BJ (cell line): ENCODE measurements at regions not wholly inside any gene's neighbourhood (a gene's known extent, or its start where the extent isn't known, plus 50 kb on each side); places are given as distances from the start of the nearest gene placed in this dataset.
"Not testable (repeated sequence)": the region's sequence is repeated elsewhere in the genome, so short reads cannot be mapped to it uniquely, and the experiment has no call there.

Experiments used
- CTCF ChIA-PET: fragments of 350-600 bp; formaldehyde crosslinking; extraction: SDS; loops from one replicate; lab custom pipeline; 2021; ENCODE audit warnings: antibody characterized with exemption, inconsistent platforms; lab: Yijun Ruan, JAX
- POLR2A ChIA-PET: fragments of 300-600 bp; sonication (Branson Sonifier 250); formaldehyde crosslinking; extraction: SDS; loops from one replicate; lab custom pipeline; 2021; ENCODE audit warnings: antibody characterized with exemption; lab: Charles Lee
- DNase-seq: peaks from one replicate; pipeline ENCODE4 v3.0.0-alpha.2; 2011; ENCODE audit warnings: low read depth
- H3K27me3 ChIP-seq: 2 replicates; pipeline ENCODE4 v1.6.0; 2011; ENCODE audit warnings: low read length; ENCODE audit not compliant: control insufficient read depth, insufficient read depth
- H3K36me3 ChIP-seq: 2 replicates; pipeline ENCODE4 v1.5.1; 2011; ENCODE audit warnings: low read length; ENCODE audit not compliant: control insufficient read depth, insufficient read depth
- H3K4me3 ChIP-seq: 2 replicates; pipeline ENCODE4 v1.5.1; 2011; ENCODE audit warnings: low read depth, mild to moderate bottlenecking, control low read depth, low read length
- TF ChIP-seq, protein P1 (sequence below): IDR thresholded peaks from 2 replicates; pipeline ENCODE4 v1.5.1; 2011; ENCODE audit warnings: low read depth, mild to moderate bottlenecking, control low read depth, inconsistent platforms, low read length, moderate library complexity; ENCODE audit not compliant: insufficient read depth

DNA sequence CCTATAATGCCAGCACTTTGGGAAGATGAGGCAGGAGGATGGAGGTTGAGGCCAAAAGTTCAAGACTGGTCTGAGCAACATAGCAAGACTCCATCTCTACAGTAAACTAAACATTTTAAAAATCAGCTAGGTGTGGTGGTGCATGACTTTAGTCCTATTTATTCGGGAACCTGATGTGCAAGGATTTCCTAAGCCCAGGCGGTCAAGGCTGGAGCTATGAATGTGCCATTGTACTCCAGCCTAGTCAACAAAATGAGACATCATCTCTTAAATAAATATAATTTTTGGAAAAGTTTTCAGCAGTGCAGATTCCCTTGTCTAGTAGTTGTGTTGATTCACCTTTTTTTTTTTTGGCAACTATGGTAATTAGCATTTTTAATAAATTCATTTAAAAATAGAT, 928.7 kb upstream of the PRKX start:
- Histone ChIP-seq H3K27me3 (no peaks in the 10 kb centered on the region), H3K36me3 (no peaks in the 10 kb centered on the region), H3K4me3 (no peak overlapping the region)
- ChIA-PET CTCF (no interaction called here), POLR2A (no interaction called here)
- TF ChIP-seq, protein P1, sequence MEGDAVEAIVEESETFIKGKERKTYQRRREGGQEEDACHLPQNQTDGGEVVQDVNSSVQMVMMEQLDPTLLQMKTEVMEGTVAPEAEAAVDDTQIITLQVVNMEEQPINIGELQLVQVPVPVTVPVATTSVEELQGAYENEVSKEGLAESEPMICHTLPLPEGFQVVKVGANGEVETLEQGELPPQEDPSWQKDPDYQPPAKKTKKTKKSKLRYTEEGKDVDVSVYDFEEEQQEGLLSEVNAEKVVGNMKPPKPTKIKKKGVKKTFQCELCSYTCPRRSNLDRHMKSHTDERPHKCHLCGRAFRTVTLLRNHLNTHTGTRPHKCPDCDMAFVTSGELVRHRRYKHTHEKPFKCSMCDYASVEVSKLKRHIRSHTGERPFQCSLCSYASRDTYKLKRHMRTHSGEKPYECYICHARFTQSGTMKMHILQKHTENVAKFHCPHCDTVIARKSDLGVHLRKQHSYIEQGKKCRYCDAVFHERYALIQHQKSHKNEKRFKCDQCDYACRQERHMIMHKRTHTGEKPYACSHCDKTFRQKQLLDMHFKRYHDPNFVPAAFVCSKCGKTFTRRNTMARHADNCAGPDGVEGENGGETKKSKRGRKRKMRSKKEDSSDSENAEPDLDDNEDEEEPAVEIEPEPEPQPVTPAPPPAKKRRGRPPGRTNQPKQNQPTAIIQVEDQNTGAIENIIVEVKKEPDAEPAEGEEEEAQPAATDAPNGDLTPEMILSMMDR, result no peak
- DNase-seq, result no peak

DNA sequence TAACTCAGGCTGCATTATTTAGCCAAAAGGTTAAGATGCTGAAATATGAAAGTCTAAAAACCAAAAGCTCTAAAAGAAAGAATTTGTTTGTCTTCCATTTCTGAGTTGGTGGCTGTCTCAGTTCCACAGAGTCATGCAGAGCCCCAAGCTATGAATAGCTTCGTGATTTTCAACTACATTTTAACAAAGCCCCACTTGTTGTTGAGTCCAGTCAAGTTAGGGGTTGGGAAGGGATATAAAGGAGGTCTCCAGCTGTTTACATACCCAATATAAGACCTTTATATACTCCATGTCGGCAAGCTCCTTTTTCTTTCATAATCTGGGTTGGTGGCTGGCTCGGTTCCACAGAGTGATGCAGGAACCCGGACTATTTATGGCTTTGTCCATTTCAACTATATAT, 924.6 kb upstream of the PRKX start:
- ChIA-PET CTCF (no interaction called here), POLR2A (no interaction called here)
- TF ChIP-seq, protein P1, result no peak

DNA sequence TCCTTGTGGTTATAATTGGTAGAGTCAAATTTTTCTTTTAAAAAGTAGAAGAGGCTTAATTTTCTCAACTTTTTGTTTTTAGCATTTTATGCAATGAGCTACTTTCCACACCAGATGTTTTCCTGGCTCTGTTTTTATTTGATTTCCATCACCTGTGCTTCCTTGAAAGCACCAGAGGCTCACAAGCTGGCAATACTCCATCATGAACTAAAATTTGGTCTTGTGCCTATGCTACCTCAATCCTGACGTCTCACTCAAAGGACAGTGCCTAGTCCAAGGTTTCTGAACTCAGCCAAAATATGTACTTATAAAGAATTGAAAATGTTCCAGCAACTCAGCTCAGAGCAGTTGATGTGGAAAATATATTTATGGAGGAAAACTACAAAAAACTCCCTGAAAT, 914.0 kb upstream of the PRKX start:
- ChIA-PET POLR2A (no interaction called here), CTCF (no interaction called here)

More for the DNA sequence above, 924.6 kb upstream of the PRKX start:
- no peak overlapping the region for H3K4me3 ChIP-seq
- H3K27me3 ChIP-seq, result no peaks in the 10 kb centered on the region
- no peak for DNase-seq
- no peaks in the 10 kb centered on the region for H3K36me3 ChIP-seq

DNA sequence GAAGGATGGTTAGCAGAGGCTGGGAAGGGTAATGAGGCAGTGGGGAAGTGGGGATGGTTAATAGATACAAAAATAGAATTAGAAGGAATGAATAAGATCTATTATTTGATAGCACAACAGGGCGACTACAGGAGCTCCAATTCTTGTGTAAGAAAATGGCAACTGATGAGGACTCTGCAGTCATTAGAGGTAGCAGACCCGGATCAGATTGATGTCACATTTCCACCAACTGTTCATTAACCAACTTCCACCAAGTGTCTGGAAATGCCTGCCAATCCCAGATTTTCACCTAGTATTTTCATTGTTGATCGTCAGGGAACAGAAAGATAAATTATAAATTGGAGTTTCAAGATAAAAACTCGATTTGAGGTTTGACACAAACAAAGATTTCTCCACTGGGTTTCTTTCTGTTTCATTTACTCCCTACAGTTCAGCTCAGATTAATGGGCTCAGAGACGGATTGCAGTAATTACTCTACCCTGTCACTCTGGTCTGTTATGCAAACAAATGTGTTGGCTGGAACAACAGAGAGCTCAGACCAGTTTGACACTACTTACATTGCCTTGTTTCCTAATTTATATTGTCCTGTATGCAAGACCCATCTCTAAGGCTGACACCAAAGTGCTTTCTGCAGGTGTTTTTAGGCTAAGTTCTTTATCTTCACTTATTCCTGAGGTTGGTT, 909.2 kb upstream of the PRKX start:
- CTCF ChIA-PET, result no interaction called here
- H3K27me3 ChIP-seq, result no peaks in the 10 kb centered on the region
- POLR2A ChIA-PET, result no interaction called here
- no peak for DNase-seq
- TF ChIP-seq, protein P1, result no peak
- H3K4me3 ChIP-seq, result no peak overlapping the region
- no peaks in the 10 kb centered on the region for H3K36me3 ChIP-seq

More for the DNA sequence above, 914.0 kb upstream of the PRKX start:
- no peak overlapping the region for H3K4me3 ChIP-seq
- no peaks in the 10 kb centered on the region for H3K36me3 ChIP-seq
- DNase-seq, result no peak
- no peaks in the 10 kb centered on the region for H3K27me3 ChIP-seq
- TF ChIP-seq, protein P1, result no peak

DNA sequence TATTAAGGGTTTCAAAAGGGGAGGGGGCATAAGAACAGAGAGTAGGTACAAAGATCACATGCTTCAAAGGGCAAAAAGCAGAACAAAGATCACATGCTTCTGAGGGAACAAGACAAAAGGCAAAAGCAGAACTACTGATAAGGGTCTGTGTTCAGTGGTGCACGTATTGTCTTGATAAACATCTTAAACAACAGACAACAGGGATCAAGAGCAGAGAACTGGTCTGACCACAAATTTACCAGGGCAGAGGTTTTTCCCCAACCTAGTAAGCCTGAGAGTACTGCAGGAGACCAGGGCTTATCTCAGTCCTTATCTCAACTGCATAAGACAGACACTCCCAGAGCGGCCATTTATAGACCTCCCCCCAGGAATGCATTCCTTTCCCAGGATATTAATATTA, 900.2 kb upstream of the PRKX start:
- POLR2A ChIA-PET, H3K4me3 ChIP-seq, H3K36me3 ChIP-seq, CTCF ChIA-PET, H3K27me3 ChIP-seq, DNase-seq: not testable (repeated sequence)

DNA sequence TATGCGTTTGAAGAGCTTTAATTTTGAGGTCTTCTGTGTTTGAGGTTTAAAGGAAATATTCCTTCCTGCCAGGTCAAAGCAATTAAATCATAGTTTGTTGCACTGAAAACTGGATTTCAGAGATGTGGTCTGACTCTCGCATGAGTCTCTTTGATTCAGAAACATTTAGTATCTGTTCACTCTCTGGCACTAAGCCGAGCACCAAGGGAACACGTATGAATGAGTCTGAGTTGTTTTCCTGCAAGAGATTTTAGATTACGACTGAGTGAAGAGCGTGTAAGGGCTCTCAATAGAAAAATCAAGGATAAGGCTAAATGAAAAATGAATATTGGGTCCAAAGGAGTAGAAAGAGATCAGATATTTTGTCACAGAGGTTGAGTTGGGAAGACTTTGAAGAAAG, 875.4 kb upstream of the PRKX start:
- CTCF ChIA-PET, result no interaction called here
- no peak for DNase-seq
- H3K27me3 ChIP-seq, result no peaks in the 10 kb centered on the region
- TF ChIP-seq, protein P1, result no peak
- POLR2A ChIA-PET, result no interaction called here
- H3K36me3 ChIP-seq, result no peaks in the 10 kb centered on the region
- no peak overlapping the region for H3K4me3 ChIP-seq
